Left renal pelvis (tissue), 4 donors: ENCODE measurements at regions not wholly inside any gene's neighbourhood (a gene's known extent, or its start where the extent isn't known, plus 50 kb on each side); places are given as distances from the start of the nearest gene placed in this dataset.

Source experiments
- DNase-seq, 4 donors: peaks; one replicate each; pipeline ENCODE4 v3.0.0-alpha.2; 2013; ENCODE audit warnings: low read depth in 4 of 4, low spot score in 3 of 4

GRCh38 chr10:10811562-10811961, 206.1 kb upstream of the CELF2 start:
- DNase-seq: no peak

- no peak for DNase-seq
Measured at GRCh38 chr10:10813656-10814055, 204.0 kb upstream of the CELF2 start.

DNA sequence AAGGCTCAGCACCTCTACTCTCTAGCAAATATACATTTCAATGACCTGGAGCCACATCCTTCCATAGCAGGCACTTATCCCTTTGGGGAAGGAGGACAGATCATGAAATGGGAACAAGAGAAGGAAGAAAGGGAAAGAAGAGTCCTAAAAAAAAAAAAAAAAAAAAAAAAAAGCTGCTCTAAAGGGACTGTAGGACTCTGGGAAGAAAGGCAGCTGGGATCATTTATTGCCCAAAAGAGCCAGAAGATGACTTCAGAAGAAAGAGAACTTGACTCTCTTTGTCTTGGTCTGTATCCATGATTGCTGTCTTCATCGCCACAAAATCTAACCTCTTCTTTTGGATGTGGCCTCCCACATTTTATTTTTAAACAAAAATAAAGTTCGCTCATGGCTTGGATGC, 203.6 kb upstream of the CELF2 start:
- no peak for DNase-seq

DNA sequence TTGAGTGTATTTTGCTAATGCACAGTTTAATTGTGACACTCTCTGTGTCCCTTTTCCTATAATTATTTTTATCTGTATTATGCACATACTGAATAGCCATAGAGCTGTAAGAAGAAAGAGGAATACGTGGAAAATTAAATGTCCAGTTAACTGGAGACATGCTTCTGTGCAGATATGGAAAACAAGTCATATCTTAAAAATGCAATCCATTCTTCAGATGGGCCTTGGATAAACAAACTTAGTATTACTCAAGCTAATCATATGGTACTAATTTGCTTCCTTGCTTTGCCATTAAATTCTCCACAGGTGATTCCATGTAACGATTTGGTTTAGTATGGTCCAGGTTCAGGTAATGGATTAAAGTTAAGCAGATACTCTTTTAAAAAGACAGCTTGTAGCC, 201.2 kb upstream of the CELF2 start:
- DNase-seq: no peak

DNA sequence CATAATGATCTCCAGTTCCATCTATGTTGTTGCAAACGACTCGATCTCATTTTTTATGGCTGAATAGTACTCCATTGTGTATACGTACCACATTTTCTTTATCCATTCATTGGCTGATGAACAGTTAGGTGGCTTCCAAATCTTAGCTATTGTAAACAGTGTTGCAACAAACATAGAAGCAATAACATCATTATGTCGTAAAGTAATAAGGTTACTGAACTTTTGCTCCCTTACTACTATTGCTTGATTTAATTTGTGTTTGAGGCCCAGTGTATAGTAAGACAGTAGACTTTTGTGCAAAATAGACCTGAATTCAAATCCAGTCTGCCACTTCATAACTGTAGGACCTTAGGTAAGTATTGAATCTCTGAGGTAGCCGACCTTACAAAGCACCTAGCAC, 200.1 kb upstream of the CELF2 start:
- DNase-seq: no peak

DNA sequence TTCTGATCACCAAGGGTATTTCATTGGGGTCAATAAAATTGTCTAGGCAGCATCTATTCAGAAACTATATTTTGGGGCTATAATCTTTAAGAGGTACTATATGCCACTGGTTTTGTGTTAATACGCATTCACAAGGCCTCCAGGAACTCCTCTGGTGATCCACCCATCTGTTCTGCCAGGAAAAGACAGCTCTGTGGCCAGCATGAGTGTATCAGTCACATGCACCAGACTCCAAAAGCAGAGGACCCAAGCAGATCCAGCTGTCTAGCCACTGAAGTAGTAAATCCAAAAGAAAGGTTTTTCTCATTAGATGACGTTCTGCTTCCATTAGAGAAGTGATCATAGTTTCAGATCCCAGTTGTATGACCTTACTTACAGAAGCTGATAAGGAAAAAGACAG, 199.6 kb upstream of the CELF2 start:
- no peak for DNase-seq

DNA sequence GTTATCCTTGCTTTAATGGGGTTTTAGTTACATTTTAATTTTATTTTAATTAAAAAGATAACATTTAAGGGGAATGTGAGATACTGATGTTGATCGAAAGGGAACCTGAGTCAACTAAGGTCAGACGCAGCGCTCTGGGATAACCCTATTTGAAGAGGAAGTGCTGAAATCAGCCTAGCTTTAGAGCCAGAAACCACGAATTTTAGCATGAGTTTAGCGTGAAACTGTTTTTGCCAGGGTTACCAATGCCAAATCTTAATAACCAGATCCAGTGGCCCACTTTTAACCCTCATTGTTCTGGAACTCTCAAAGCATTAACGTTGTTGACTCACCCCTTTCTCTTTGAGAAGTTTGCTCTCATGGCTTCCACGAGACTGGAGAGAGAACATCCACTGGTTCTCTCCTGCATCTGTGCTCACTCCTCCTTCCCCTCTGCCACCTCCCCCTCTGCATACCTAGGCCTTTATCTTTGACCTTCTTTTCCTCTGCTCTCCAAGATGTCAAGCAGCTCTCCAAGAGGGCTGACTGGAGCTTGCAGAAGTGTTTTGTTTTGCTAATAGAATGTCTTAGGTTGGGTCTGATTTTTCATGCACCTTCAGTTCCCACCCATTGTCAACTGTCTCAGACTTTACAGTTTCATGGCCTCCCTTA, 198.3 kb upstream of the CELF2 start:
- no peak for DNase-seq

DNA sequence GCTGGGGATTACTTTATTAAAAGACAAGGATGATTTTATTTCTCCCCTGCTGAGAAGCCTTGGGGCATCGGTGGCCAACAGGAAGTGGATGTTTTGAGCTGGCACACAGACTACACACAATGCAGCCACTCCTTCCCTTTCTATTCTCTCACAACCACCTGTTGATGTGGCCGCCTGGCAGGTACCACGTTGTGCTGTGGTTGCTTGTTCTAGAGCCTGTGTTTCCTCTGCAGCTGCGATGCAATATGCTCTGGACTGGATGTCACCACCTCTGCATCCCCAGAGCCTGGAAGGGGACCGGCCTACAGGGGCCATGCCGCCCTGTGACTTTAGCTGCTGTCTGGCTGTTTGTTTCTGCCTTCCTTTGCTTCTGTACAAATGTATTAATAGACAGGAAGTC, 195.7 kb upstream of the CELF2 start:
- no peak for DNase-seq

- DNase-seq: no peak
Measured at GRCh38 chr10:10824591-10825148, 193.0 kb upstream of the CELF2 start.

DNA sequence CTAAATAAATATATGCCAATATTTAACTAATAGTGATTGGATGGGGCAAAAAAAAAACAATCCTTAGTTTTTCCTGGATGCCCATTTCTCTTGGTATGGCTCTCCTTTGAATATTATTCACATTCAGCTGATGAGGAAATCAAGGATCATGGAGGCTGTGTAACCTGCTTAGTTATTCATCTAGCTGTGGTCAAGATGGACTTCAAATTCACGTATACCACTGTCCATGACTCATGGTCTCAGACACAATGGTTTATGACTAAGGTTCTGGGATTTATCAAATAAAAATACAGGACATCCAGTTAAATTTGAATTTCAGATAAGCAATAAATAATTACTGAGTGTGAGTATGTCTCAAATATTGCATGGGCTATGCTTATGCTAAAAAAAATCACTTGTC, 191.5 kb upstream of the CELF2 start:
- no peak for DNase-seq

DNA sequence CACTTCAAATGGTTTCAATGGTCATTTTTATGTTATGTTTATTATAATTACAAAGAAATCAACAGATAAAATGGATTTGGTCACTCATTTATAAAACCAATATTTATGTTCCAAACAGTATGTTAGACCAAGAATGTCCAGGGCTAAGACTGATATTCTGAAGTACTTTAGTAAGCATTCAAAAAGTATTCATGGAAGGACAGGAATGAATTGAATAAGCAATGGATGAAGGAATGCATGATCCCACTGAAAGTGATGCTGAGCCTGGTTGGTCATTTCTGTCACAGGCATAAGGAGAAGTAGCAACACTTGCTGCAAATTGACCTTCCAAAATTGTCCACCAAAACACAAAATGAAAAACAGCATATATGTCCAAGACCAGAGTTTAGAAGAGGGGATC, 189.0 kb upstream of the CELF2 start:
- DNase-seq: no peak

DNA sequence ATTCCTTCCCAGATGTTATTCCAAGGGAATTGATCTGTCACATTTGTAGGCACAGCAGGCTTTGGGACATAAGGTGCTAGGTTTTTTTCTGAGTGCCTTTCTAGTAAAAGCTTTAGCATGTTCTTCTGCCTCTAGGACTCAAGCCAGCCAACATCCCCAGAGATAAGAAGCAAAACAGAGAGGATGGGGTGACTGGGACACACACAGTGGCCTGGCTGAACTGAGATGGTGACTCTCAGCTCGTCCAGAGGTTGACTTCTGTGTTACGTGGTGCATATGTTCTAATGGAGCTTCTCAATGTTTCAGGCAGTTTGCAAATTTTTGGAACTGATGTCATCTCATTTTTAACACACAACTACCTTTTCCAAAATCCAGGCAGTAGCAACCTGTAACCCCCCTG, 188.1 kb upstream of the CELF2 start:
- no peak for DNase-seq

- no peak for DNase-seq
Measured at GRCh38 chr10:10830293-10830986, 187.2 kb upstream of the CELF2 start.

DNA sequence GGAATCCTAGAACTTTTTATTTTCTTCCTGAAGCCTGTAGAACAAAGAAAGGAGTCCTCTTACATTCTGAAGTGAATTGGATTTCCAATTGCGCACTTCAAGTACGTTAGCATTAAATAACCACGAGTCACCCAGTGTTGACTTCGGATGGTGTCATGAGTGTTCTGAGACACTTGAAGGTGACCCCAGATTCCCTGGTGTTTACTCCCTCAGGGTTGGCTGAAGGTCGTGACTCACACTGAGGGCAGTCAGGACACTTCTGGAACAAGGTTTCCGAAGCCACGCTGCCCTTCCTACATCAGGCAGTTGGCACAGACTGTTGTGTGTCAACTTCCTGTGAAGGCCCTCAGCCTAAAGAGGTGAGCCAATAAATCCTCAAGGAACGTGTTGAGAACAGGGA, 186.6 kb upstream of the CELF2 start:
- DNase-seq: no peak

DNA sequence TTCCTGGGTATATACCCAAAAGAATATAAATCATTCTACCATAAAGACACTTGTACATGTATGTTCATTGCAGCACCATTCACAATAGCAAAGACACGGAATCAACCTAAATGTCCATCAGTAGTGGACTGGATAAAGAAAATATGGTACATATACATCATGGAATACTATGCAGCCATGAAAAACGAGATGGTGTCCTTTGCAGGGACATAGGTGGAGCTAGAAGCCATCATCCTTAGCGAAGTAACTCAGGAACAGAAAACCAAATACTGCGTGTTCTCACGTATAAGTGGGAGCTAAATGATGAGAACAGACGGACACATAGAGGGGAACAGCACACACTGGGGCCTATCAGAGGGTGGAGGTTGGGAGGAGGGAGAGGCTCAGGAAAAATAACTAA, 183.7 kb upstream of the CELF2 start:
- no peak for DNase-seq

GRCh38 chr10:10844251-10844650, 173.4 kb upstream of the CELF2 start:
- DNase-seq: no peak

DNA sequence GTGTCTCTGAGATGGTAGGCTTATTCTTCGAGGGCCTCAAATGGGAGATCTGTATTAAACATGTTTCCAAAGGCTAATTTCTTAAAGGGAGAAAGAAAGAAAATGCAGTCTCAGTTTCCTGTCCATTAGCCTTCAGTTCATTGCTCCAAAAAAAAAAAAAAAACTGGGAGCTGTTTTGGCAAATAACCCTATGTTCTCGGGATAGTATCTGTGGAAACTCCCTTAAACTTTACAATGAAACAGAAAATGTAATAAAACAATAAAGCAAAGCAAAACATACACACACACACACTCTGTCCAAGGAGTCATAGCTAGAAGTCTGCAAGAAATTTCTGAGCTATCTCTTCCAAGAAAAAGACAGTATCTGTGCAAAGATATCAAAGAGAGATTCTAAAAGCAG, 172.5 kb upstream of the CELF2 start:
- no peak for DNase-seq

DNA sequence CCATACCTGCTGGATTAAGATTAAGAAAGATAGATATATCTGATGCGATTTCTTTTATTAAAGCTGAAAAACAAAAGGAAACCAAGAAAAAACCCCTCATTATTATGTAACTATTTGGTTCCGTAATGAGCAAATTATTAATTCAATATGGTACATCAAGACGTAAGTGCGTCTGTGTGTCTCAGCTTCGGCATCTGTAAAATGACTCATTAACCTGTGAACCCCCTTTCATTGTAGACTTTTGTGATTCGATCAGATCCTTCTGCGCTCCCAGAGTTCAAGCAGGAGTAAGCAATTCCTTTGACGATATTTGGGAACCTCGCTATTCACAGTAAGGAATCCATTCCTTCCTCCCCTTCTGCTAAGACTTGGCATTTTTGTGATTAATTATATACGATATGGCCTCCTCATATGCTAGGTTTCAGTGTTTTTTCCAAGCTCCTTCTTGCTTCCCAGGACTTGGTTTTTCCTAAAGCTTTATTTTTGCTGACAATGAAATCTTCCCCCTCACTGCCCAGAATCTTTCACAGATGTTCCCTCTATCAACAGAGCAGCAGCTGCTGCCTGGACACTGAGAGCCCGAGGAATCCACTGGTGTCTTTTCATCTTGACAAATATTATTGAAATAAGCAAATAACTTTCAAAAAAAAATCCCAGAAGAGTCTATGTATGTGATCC, 171.7 kb upstream of the CELF2 start:
- DNase-seq: no peak

DNA sequence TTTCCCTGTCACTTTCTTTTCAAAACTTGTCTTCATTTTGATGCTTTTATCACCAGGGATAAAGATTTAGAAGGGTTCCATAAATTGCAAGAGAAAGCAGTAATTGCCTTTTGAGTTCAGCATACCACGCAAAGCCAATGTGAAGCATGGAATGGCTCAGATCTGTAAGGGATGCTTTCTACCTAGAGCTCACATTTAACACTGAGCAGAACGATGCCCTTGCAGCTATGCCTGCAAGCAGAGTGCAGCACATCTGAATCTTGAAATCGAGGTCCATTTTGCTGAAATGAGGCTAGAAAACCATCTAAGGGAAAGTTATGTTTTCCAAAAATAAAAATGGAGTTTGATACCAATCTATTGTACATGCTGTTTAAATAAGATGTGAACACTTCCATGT, 171.2 kb upstream of the CELF2 start:
- DNase-seq: no peak

DNA sequence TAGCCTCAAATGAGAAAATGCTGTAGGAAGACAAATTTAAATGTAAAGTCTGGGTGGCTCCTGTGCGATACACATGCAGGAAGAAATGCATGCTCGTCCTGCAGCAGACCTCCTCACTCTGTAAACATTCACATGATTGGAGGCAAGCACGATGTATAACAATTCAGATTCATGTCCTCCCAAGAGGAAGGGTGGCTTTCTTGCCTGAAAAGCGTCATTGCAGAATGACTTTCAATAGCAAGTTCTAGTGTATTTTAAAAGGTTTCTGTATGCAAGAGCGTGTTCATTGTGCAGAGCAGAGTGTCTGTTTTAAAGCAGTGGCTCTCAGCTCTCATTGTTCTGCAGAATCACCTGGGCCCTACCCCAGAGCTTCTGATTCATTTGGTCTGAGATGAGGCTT, 170.3 kb upstream of the CELF2 start:
- no peak for DNase-seq

DNA sequence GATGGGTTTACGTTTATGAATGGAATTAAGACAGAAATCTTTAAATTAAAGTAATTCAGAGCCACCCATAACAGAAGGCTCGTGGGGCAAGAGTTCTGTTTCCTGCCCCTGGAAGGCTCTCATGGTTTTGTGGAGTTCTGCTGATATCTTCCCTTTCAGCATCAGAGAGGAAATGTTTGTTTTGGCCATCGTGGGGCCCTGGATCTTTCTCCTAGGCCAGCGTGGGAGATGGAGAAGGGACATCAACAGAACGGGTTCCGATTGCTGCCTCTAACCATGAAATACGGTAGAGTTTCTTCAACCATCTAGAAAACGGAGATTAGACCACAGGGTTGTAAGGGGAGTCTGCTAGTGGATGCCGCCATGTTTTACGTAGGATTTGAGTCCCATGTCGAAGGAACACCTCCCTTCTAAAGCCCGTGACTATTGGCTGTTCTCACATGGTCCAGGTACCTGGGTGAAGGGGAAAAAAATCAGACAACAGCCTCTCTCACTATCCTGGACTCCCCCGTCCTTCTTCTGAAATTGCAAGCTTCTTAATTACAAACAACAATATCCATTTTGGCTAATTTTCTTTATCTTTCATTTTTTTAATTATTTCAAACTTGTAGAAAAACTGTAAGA, 169.1 kb upstream of the CELF2 start:
- no peak for DNase-seq

- no peak for DNase-seq
Measured at GRCh38 chr10:10849306-10849705, 168.4 kb upstream of the CELF2 start.
